ENCODE measurements at regions not wholly inside any gene's neighbourhood (a gene's known extent, or its start where the extent isn't known, plus 50 kb on each side); places are given as distances from the start of the nearest gene placed in this dataset.
"Not testable (repeated sequence)": the region's sequence is repeated elsewhere in the genome, so short reads cannot be mapped to it uniquely, and the experiment has no call there.

- DNase-seq, result no peak
Measured at GRCh38 chr12:126899926-126900792, 1366.8 kb upstream of the TMEM132C start.

GRCh38 chr12:126903027-126903876 is 1363.7 kb upstream of the TMEM132C start:
- no peak for DNase-seq

- DNase-seq, result no peak
Measured at GRCh38 chr12:126905752-126906151, 1361.2 kb upstream of the TMEM132C start.

GRCh38 chr12:126907900-126908764 is 1358.8 kb upstream of the TMEM132C start:
- no peak for DNase-seq

- no peak for DNase-seq
Measured at GRCh38 chr12:126908765-126909142, 1358.2 kb upstream of the TMEM132C start.

GRCh38 chr12:126910570-126910969 is 1356.4 kb upstream of the TMEM132C start:
- no peak for DNase-seq

- DNase-seq, result no peak
Measured at GRCh38 chr12:126912111-126912510, 1354.9 kb upstream of the TMEM132C start.

GRCh38 chr12:126914170-126914793 is 1352.7 kb upstream of the TMEM132C start:
- DNase-seq, result no peak

GRCh38 chr12:126915309-126915708 is 1351.7 kb upstream of the TMEM132C start:
- no peak for DNase-seq

- no peak for DNase-seq
Measured at GRCh38 chr12:126926023-126926594, 1340.9 kb upstream of the TMEM132C start.

- no peak for DNase-seq
Measured at GRCh38 chr12:126930234-126930633, 1336.7 kb upstream of the TMEM132C start.

- DNase-seq, result no peak
Measured at GRCh38 chr12:126932156-126932555, 1334.8 kb upstream of the TMEM132C start.

GRCh38 chr12:126935435-126935834 is 1331.5 kb upstream of the TMEM132C start:
- DNase-seq, result no peak

- no peak for DNase-seq
Measured at GRCh38 chr12:126936181-126936851, 1330.7 kb upstream of the TMEM132C start.

- no peak for DNase-seq
Measured at GRCh38 chr12:126937431-126937830, 1329.5 kb upstream of the TMEM132C start.

- no peak for DNase-seq
Measured at GRCh38 chr12:126944684-126945083, 1322.3 kb upstream of the TMEM132C start.

GRCh38 chr12:126946958-126947357 is 1320.0 kb upstream of the TMEM132C start:
- not testable (repeated sequence) for DNase-seq

GRCh38 chr12:126949558-126949957 is 1317.4 kb upstream of the TMEM132C start:
- DNase-seq, result no peak

GRCh38 chr12:126950266-126950665 is 1316.7 kb upstream of the TMEM132C start:
- no peak for DNase-seq

GRCh38 chr12:126952096-126953007 is 1314.6 kb upstream of the TMEM132C start:
- no peak for DNase-seq

All from NCI-H1694 (cell line).